ENCODE measurements at regions not wholly inside any gene's neighbourhood (a gene's known extent, or its start where the extent isn't known, plus 50 kb on each side); places are given as distances from the start of the nearest gene placed in this dataset.

- no peaks in the 10 kb centered on the region for H3K36me3 ChIP-seq
- 94 to 96% (median 95%) methylated on average over 53 of the region's 53 CpGs for WGBS, 3 donors
- intact Hi-C loops (cut with DNase I) = no loop called here
- no peak for DNase-seq
- no peaks in the 10 kb centered on the region for H3K27me3 ChIP-seq
- no peak overlapping the region for H3K4me3 ChIP-seq
- H3K9me3 ChIP-seq = no peaks in the 10 kb centered on the region
- H3K4me1 ChIP-seq (ENCODE audit: insufficient read depth) = no peaks in the 10 kb centered on the region
- H3K27ac ChIP-seq = no peak overlapping the region
- TF ChIP-seq POLR2A (IDR thresholded peaks at IDR 0.05) = no peak
- no peak for TF ChIP-seq EP300 (IDR thresholded peaks at IDR 0.05)
- no peak for TF ChIP-seq CTCF (IDR thresholded peaks at IDR 0.05)
Observed at GRCh38 chr5:12794476-12795332, 890.5 kb upstream of the CTNND2 start.

GRCh38 chr5:12793373-12793772 lies 889.1 kb upstream of the CTNND2 start:
- intact Hi-C loops (cut with DNase I) = no loop called here
- WGBS, 3 donors = 91 to 96% (median 95%) methylated on average over 1 of the region's 1 CpG
- no peaks in the 10 kb centered on the region for H3K36me3 ChIP-seq
- no peaks in the 10 kb centered on the region for H3K4me1 ChIP-seq (ENCODE audit: insufficient read depth)
- no peaks in the 10 kb centered on the region for H3K9me3 ChIP-seq
- no peak for DNase-seq
- no peak overlapping the region for H3K4me3 ChIP-seq
- TF ChIP-seq CTCF (IDR thresholded peaks at IDR 0.05) = no peak
- TF ChIP-seq EP300 (IDR thresholded peaks at IDR 0.05) = no peak
- no peak for TF ChIP-seq POLR2A (IDR thresholded peaks at IDR 0.05)
- H3K27me3 ChIP-seq = no peaks in the 10 kb centered on the region
- no peak overlapping the region for H3K27ac ChIP-seq

- no peak for DNase-seq
- Histone ChIP-seq H3K4me3 (no peak overlapping the region), H3K36me3 (no peaks in the 10 kb centered on the region), H3K9me3 (no peaks in the 10 kb centered on the region), H3K4me1 (ENCODE audit: insufficient read depth) (no peaks in the 10 kb centered on the region), H3K27me3 (no peaks in the 10 kb centered on the region), H3K27ac (no peak overlapping the region)
- intact Hi-C loops (cut with DNase I) = no loop called here
- WGBS, 3 donors = 83 to 87% (median 84%) methylated on average over 5 of the region's 5 CpGs
- TF ChIP-seq CTCF (IDR thresholded peaks at IDR 0.05) (no peak), POLR2A (IDR thresholded peaks at IDR 0.05) (no peak), EP300 (IDR thresholded peaks at IDR 0.05) (no peak)
Observed at GRCh38 chr5:12780536-12780935, 876.3 kb upstream of the CTNND2 start.

GRCh38 chr5:12777342-12777741 lies 873.1 kb upstream of the CTNND2 start:
- DNase-seq = no peak
- Histone ChIP-seq H3K9me3 (no peaks in the 10 kb centered on the region), H3K27me3 (no peaks in the 10 kb centered on the region), H3K27ac (no peak overlapping the region), H3K4me3 (no peak overlapping the region), H3K36me3 (no peaks in the 10 kb centered on the region), H3K4me1 (ENCODE audit: insufficient read depth) (no peaks in the 10 kb centered on the region)
- intact Hi-C loops (cut with DNase I) = no loop called here
- WGBS, 3 donors = 83 to 88% (median 88%) methylated on average over 3 of the region's 3 CpGs
- TF ChIP-seq POLR2A (IDR thresholded peaks at IDR 0.05) (no peak), EP300 (IDR thresholded peaks at IDR 0.05) (no peak), CTCF (IDR thresholded peaks at IDR 0.05) (no peak)
